ENCODE measurements at regions not wholly inside any gene's neighbourhood (a gene's known extent, or its start where the extent isn't known, plus 50 kb on each side); places are given as distances from the start of the nearest gene placed in this dataset.

DNA sequence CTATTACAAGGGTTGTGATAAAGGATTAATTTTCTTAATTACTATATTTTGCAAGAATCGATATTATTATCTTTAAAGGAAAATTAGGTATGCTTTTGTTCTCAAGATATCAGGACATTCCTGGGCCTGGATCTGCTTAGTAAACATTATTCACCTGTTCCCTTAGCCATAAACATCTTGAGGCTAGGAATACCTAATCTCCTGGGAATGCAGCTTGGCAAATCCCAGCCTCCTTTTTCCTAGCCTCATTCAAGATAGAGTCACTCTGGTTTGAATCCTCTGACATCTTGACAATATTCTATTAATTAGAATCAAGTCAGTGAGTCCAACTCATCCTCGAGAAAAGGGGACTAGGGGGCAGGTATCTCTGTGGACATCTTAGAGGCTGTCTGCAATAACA, 327.1 kb downstream of the STIM2 start:
- DNase-seq, result no peak

DNA sequence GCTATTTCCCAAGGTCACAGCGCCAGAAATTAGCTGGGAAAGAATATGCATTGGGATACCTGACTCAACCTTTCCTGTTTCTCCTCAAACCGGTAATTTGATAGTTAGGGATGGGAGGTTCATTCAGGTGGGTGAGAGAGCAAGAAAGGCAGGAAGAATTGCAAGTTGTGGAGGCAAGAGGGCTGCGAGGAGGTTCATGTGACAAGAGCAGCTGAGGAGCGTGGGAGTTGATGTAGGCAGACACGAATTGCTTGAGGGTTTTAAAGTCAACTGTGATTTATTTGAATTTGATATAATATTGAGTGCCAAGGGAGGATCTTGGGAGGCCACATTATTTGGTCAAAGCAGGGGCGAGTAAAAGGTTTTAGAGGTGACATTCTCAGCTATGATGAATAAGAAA, 329.0 kb downstream of the STIM2 start:
- DNase-seq, result no peak

GRCh38 chr4:27191592-27191991, 331.0 kb downstream of the STIM2 start:
- DNase-seq, result no peak

DNA sequence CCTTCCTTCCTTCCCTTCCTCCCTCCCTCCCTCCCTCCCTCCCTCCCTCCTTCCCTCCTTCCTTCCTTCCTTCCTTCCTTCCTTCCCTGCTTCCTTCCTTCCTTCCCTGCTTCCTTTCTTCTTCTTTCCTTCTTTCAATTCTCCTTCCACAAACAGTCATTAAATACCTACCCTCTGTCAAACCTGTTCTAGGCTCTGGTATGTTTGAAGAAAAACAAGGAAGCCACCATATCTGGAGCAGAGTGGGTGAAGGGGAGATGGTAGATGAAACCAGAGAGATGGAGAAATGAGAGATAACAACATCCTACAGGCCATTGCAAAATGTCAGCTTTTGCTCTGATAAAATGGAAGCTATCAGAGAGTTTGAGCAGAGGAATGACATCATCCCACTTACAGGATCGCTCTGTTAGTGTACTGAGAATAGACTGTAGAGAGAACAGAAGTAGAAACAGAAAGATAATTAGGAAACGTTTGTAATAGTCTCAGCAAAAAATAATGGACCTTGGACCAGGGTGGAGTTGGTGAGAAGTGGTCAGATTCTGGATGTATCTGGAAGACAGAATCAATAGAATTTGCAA, 334.0 kb downstream of the STIM2 start:
- DNase-seq, result no peak

- DNase-seq, result no peak
These were observed 337.6 kb downstream of the STIM2 start for GRCh38 chr4:27198246-27198645.

- no peak for DNase-seq
These were observed 338.3 kb downstream of the STIM2 start for GRCh38 chr4:27198971-27199370.

- no peak for DNase-seq
These were observed 345.4 kb downstream of the STIM2 start for GRCh38 chr4:27206009-27206408.

DNA sequence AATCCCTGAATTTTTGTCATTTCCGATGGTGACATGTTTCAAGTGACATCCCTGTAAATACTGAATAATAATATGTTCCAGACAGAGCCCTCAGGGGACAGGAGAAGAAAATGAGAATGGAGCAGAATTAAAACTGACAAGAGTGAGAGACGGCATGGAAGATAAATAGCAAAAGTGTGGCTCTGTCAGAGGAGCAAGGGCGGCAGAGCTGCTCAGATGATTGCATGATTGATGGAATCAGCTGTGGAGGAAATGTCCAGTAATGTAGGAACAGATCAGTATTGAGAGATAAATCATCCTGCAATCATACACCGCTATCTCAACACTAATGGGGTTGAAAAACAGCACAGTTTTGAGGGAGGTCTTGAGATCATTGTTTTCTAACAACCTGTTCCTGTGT, 350.3 kb downstream of the STIM2 start:
- no peak for DNase-seq

DNA sequence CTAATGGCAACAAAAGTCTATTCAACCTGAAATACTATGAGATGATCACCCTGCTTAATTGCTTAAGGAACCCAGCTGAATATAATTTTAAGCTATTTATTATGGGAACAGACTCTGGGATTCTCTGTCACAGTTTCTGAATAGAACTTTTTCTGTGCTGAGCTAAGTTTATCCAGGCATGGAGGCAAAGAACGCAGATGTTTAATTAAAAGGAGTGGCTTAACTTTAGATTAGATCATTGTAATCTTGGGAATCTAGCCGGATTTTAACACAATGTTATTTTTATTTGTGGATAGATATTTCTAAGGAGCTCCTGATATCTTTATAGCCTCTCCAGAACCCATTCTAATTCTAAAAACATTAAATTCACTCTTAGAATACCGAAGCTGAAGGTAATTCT, 353.4 kb downstream of the STIM2 start:
- no peak for DNase-seq

GRCh38 chr4:27215220-27215826, 354.7 kb downstream of the STIM2 start:
- DNase-seq, result no peak

DNA sequence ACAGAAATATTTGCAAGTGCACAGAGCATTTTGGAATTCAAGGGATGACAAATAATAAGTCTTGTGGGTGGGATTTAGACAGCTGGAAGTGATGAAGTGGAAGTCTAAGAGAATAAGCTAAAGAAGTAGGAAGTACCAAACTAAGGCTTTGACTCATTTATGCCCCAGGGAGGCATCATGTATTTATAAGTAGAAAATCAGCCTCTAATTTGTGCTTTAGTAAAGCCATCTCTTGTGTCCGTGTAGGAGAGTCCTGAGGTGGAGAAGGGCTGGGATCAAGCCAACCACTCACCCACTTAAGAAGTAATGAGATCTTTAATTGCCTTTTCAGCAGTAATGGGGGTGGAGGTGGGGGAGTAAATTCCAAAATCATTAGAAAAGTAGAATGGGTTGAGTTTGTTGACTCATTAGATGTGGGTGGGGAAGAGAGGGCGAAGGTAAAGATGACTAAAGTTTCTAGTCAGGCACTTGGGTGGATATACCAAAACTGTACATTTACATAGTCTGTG, 356.7 kb downstream of the STIM2 start:
- no peak for DNase-seq

- no peak for DNase-seq
These were observed 357.4 kb downstream of the STIM2 start for GRCh38 chr4:27218013-27218412.

GRCh38 chr4:27223326-27223725, 362.7 kb downstream of the STIM2 start:
- DNase-seq, result no peak

GRCh38 chr4:27233531-27233930, 372.9 kb downstream of the STIM2 start:
- DNase-seq, result no peak

DNA sequence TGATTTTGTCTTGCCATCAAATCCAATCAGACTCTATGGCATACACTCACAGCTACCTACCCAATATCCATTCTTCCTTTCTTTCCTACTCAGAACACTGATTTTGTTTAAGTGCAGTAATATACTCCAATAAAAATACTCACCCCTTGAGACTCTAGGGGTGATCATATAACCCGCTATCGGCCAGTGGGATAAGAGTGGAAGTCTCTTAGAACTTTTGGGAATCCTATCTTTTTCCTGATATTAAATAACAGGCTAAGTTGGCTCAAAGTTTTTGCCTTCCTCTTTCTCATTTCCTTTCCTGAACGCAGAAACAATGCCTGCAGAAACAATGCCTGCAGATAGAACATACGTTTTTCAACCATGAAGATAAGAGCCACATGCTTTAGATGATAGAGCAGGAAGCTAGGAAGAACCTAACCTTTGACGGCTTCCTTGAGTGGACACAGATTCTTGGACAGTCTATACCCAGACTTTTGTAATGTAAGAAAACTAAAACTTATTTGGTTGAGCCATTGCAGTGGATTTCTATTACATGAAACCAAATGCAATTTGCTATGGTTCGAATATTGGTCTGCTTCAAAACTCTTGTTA, 373.8 kb downstream of the STIM2 start:
- no peak for DNase-seq

DNA sequence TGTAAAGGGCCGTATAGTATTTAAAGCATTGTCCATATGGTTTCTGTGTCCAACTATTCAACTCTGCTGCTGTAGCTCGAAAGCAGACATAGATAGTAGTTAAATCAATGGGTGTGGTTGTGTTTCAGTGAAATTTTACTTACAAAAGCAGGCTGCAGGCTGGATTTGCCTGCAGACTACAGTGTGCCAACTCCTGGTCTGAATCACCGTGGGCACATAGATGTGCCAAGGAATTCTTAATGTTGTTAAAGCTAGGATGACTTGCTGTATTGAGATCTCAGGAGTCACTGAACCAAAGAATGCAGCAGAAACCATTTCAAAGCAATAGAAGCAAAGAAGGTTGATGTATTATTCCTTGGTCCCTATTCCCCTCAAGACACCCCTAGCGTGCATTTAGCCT, 379.0 kb downstream of the STIM2 start:
- no peak for DNase-seq

- DNase-seq, result no peak
These were observed 381.6 kb downstream of the STIM2 start for GRCh38 chr4:27242217-27242616.

GRCh38 chr4:27245216-27245615, 384.6 kb downstream of the STIM2 start:
- DNase-seq, result no peak

DNA sequence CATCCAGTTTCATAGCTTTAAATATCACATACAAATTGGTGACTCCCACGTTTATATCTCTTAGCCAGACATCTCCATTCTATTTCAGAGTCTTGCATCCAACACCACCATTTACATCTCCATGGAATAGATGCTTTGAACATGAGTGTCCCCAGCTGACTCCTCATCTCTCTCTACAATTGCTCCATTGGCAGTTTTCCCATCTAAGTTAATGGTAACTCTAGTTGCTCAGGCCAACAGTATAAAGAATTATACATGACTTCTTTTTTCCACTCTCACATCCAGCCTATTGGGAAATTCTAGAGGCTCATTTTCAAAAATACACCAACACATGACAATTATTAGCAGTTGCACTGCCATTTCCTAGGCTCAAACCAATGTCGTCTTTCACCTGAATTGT, 388.2 kb downstream of the STIM2 start:
- DNase-seq, result no peak

- no peak for DNase-seq
These were observed 391.1 kb downstream of the STIM2 start for GRCh38 chr4:27251771-27252170.

DNA sequence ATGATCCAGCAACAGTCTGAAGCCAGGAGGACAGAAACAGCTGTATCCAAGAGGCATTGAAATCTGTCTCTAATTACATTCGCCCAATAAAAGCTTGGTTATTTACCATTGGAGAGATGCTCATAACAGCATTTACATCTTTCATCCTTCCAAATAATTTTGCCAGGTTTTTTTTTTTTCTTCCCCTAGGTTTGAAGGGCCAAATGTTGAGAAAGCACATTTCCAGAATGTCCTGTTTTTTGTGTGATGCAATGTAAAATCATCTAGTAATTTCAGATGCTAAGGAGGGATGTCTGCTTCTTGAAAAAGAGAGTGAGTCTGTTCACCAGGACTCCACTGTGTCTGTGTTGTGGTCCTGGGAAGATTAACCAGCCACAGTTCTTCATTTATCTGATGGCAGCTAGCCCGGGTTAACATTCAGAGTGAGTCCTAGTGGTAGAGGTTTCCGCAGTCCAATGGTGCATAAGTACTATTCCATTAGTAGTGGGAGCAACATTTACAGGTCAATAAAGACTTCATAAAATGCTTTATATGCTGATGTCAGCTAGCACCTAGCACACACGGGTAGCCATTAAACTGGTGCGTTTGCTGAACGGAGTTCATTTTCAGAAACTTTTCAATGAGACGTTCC, 406.8 kb downstream of the STIM2 start:
- DNase-seq, result no peak

- DNase-seq, result no peak
These were observed 407.3 kb downstream of the STIM2 start for GRCh38 chr4:27267970-27268355.

DNA sequence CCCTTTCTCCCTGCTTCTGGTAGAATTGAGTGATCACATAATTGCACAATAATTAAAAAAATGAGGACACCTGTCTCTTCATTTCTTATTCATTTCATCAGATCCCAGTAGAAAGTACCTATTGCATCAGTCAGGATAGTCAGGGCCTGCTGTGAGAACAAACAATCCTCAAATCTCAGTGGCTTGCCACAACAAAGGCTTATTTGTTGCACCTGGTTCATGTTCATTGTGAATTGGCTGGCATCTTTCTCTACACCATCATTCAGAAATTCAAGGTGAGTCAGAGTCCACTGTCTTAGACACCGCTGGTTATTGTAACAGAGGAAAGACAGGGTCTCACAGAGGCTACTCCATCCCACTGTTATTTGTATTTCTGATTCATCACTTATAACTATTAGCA, 409.8 kb downstream of the STIM2 start:
- no peak for DNase-seq

GRCh38 chr4:27271555-27271954, 410.9 kb downstream of the STIM2 start:
- DNase-seq, result no peak

Data from eye (tissue), 1 donor.